ENCODE measurements at regions not wholly inside any gene's neighbourhood (a gene's known extent, or its start where the extent isn't known, plus 50 kb on each side); places are given as distances from the start of the nearest gene placed in this dataset.
"Not testable (repeated sequence)": the region's sequence is repeated elsewhere in the genome, so short reads cannot be mapped to it uniquely, and the experiment has no call there.

GRCh38 chr15:31504462-31504839, 177.8 kb downstream of the KLF13 start:
- no peak for DNase-seq (ENCODE audit: low read depth in 2 of 2, low spot score in 1 of 2)

GRCh38 chr15:31507573-31507972, 180.9 kb downstream of the KLF13 start:
- not testable (repeated sequence) for DNase-seq (ENCODE audit: low read depth in 2 of 2, low spot score in 1 of 2)

GRCh38 chr15:31508656-31509055, 182.0 kb downstream of the KLF13 start:
- no peak for DNase-seq (ENCODE audit: low read depth in 2 of 2, low spot score in 1 of 2)

- DNase-seq (ENCODE audit: low read depth in 2 of 2, low spot score in 1 of 2), result no peak
Observed at GRCh38 chr15:31510057-31510456, 183.4 kb downstream of the KLF13 start.

DNA sequence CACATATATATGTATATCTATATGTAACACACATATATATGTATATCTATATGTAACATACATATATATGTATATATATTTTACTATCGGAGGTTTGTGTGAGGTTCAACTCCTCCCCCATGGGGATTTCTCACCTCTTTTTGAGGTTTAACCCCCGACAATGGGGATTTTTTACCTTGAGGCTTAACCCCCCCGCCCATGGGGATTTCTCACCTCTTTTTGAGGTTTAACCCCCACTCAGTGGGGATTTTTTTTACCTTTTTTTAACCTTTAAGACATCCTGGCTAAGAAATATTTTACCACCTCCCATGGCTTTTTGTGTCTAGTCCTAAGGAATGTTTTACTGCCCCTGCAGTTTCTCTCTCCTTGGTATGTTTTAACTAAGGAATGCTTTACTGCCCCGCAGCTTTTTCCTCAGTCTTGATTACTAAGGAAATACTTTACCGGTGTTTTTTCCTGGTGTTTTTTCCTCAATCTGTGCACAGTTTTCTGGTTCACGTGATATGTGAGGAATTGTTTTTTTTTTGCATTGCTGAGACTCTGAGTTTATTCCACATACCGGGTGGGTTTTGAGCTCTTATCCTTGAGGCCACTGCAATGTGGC, 185.2 kb downstream of the KLF13 start:
- peak; percentile 28 for DNase-seq (ENCODE audit: low read depth in 2 of 2, low spot score in 1 of 2)

DNA sequence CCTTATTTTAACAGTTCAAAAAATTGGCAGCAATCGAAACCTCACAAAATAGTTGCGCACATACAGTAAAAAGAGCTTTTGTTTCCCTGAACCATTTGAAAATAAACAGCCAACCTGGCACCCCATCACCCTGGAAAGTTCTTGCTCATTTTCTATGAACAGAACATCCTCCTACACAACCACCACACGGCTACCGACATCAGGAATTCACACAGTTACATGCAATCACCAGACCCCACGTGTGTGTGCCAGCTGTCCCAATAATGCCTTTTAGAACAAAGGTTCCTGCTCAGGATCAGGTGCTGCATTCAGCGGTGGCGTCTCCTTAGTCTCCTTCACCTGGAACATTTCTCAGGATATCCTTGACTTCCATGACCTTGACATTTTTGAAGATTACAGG, 186.5 kb downstream of the KLF13 start:
- no peak for DNase-seq (ENCODE audit: low read depth in 2 of 2, low spot score in 1 of 2)

DNA sequence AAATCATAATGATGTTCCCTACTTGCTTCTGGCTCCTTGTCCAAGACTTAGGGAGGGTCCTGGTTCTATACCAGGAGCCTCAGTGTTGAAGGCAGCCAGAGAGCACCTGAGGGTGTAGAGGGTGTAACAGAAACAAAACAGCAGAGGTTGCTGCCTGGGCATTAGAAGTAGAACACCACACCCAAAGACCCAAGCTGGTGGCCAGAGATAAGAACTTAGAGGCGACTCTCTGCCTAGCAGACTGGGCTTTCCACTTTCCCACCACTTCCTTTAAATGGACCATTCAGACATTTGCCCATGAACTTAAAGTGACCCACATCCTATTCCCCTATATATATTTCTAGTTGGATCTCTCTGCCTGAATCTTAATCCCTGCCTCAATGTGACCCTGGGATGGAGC, 189.8 kb downstream of the KLF13 start:
- DNase-seq (ENCODE audit: low read depth in 2 of 2, low spot score in 1 of 2), result no peak

GRCh38 chr15:31516874-31517273, 190.2 kb downstream of the KLF13 start:
- DNase-seq (ENCODE audit: low read depth in 2 of 2, low spot score in 1 of 2), result no peak

DNA sequence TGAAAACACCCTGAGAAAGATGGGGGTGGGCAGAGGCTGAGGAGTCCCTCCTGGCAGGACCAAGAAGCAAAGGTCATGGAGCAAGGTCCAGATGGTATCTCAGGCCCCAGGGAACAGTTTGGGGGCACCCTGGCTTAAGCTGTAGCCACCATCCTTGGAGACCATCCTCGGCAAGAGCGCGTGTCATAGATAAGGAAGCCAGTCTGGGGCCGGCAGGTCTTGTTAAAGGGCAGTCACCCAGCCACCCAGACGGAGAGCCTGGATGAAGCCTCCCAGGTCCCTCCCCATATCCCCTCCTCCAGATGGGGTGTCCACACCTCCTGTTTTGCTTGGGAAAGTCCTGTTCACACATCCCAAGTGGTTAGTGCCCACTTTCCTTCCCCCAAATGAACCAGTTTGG, 191.1 kb downstream of the KLF13 start:
- DNase-seq (ENCODE audit: low read depth in 2 of 2, low spot score in 1 of 2), result no peak

DNA sequence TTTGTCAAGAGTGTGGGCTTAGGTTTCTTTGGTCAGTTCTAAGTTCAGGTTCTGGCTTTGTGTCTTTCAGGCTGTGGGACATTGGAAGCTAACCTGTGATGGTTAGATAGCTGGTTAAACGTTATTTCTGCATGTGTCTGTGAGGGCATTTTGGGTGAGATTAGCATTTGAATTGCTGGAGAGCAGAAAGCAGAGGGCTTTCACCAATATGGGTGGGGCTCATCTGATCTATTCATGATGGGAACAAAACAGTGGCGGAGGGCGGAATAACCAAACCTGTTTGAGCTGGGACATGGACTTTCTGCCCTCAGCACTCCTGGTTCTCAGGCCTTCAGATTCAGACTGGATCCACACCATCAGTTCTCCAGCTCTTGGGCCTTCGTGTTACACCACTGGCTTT, 195.4 kb downstream of the KLF13 start:
- no peak for DNase-seq (ENCODE audit: low read depth in 2 of 2, low spot score in 1 of 2)

GRCh38 chr15:31523027-31523654, 196.5 kb downstream of the KLF13 start:
- DNase-seq (ENCODE audit: low read depth in 2 of 2, low spot score in 1 of 2), result no peak

- no peak for DNase-seq (ENCODE audit: low read depth in 2 of 2, low spot score in 1 of 2)
Observed at GRCh38 chr15:31523655-31524049, 197.0 kb downstream of the KLF13 start.

DNA sequence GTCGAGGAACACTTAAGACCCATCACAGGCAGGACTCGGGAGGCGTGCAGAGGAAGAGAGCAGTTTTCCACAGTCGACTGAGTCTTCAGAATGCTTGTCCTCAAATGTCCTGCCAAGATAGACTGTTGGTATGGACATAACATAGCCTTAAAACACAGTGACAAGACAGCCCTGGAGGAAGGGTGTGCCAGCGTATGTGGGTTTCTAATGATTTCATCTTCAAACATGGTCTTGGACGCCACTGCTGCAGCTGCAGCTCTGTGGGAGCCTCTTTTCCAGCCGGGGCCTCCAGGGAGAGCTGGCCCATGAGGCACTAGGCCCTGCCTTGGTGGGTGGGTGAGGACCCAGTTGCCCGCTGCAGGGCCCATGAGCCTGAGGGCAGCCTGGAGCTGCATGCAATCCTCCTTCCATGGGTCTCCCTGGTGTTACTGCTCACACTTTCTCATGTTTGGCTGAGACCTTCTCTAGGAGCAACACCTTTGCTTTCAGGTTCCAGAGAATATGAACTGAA, 198.6 kb downstream of the KLF13 start:
- no peak for DNase-seq (ENCODE audit: low read depth in 2 of 2, low spot score in 1 of 2)

- DNase-seq (ENCODE audit: low read depth in 2 of 2, low spot score in 1 of 2), result no peak
Observed at GRCh38 chr15:31525988-31526665, 199.5 kb downstream of the KLF13 start.

- DNase-seq (ENCODE audit: low read depth in 2 of 2, low spot score in 1 of 2), result no peak
Observed at GRCh38 chr15:31526916-31527690, 200.5 kb downstream of the KLF13 start.

DNA sequence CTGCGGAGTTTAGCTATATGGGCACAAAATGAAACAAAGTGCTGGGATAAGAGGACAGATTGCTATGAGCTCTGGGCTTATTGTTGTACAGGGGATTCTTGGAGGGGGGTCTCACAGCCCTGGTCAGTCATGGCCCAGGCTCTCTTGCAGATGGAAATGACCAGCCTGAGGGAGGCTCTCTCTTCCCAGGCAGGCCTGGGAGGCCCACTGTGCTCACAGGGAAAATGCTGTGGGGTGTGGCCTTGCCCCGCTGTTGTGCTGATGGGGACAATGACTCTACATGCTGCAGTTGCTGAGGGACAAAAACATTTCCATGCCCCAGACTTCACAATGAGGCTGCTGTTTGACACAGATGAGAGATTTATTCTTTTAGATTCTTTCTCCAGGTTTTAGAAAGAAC, 202.2 kb downstream of the KLF13 start:
- DNase-seq (ENCODE audit: low read depth in 2 of 2, low spot score in 1 of 2), result no peak

GRCh38 chr15:31537770-31538592, 211.3 kb downstream of the KLF13 start:
- DNase-seq (ENCODE audit: low read depth in 2 of 2, low spot score in 1 of 2), result no peak

DNA sequence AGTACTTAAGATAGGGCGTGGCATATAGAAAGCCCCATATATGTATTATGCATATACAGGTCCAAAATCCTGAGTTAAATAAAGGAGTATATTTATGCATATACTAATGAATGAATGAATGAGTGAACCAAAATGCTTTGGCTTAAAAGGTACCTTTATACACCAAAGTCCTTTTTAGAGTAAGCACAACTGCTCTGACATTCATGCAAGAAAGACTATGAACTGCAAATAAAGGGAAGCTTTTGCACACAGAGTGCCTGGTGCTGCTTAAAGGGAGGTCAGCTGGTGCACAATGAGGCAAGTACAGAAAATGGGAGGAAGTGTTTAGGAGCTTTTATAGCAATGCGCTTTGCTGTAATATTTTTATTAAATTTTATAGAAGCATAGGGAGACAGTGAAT, 214.0 kb downstream of the KLF13 start:
- no peak for DNase-seq (ENCODE audit: low read depth in 2 of 2, low spot score in 1 of 2)

DNA sequence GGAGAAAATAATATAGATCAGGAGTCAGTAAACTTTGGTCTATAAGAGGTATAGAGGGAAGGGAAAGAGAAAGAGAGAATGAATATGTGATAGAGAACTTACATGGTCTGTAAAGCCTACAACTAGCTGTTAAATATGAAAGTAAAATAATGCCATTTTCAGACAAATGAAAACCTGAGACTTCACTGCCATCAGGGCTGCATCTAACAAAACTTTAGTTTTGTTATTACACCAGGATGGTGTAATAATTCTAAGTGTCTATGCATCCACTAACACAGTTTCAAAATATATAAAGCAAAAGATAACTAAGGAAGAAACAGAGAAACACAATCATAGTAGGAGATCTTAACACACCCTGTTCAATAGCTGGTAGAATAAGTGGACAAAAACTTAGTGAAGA, 217.7 kb downstream of the KLF13 start:
- no peak for DNase-seq (ENCODE audit: low read depth in 2 of 2, low spot score in 1 of 2)

DNA sequence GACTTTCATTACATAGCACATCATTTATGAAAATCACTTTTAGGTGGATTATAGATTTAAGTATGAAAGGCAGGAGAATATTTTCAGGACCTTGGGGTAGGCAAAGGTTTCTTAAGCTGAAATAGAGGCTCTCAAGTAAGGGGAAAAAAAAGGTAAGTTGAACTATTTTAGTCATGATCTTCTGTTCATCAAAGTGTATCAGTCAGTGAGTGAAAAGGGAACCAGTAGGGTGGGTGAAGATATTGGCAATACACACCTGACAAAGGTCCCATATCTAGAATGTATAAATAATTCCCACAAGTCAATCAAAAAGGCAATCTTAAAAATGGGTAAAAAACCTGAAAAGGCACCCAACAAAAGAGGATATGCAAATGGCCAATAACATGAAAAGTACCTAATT, 218.6 kb downstream of the KLF13 start:
- no peak for DNase-seq (ENCODE audit: low read depth in 2 of 2, low spot score in 1 of 2)
